ENCODE measurements at regions not wholly inside any gene's neighbourhood (a gene's known extent, or its start where the extent isn't known, plus 50 kb on each side); places are given as distances from the start of the nearest gene placed in this dataset.

- no peak for TF ChIP-seq CTCF (IDR thresholded peaks at IDR 0.05)
- no peak for TF ChIP-seq POLR2A (IDR thresholded peaks at IDR 0.05)
These were observed 332.6 kb upstream of the ACVR2A start for GRCh38 chr2:147512206-147512605.

All from uterus (tissue), 2 donors.